ENCODE measurements at regions not wholly inside any gene's neighbourhood (a gene's known extent, or its start where the extent isn't known, plus 50 kb on each side); places are given as distances from the start of the nearest gene placed in this dataset.

DNA sequence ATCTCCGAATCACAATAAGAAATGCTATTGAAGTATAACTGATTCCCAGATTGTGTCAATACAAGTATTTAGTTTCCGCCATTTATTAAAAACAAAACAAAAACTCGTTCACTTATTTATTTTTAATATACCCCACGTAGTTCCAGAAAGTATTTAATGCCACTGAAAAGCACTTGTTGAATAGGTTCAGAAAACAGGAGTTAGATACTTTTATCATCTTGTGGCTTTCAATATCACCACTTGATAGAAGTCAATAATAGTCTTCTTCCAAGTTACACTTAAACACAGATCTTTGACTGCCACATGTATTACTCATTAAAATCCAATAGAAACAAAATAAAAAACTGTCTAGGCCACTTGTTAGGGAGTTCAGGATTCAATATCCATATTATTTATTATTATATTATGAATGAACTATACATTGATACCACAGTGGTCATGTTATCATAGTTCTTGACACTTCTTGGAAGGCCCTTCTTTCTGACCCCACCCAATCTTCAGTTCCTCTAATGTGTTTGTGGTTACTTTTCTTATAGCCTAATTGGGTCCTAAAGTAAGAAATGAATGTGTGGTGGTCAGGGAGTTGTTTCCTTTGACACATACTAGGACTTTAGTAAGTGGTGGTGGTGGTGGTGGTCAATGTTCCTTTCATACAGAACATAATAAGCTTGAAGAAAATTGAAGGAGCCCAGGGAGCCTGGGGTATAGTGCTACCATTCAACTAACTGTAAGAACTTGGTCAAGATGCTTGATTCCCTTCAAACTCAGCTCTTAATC is 221.3 kb upstream of the ITGA4 start:
- Histone ChIP-seq H3K4me3 (no peak overlapping the region), H3K27me3 (replicated peaks; ENCODE audit: insufficient read depth) (no peaks in the 10 kb centered on the region), H3K9me2 (ENCODE audit: insufficient read depth) (no peaks in the 10 kb centered on the region), H3K27ac (no peak overlapping the region), H3K9me3 (ENCODE audit: low read depth) (no peaks in the 10 kb centered on the region), H4K20me1 (ENCODE audit: insufficient read depth) (no peaks in the 10 kb centered on the region), H3K79me2 (ENCODE audit: insufficient read depth) (no peaks in the 10 kb centered on the region), H3K4me1 (ENCODE audit: insufficient read depth) (no peaks in the 10 kb centered on the region), H3K36me3 (ENCODE audit: low read depth) (no peaks in the 10 kb centered on the region), H2AFZ (no peak overlapping the region), H3K9ac (no peak overlapping the region), H3F3A (ENCODE audit: insufficient read depth) (no peaks in the 10 kb centered on the region), H3K4me2 (ENCODE audit: unreplicated experiment) (no peak overlapping the region)
- TF ChIP-seq EZH2 (IDR thresholded peaks at IDR 0.05; ENCODE audit: insufficient read depth, poor library complexity, severe bottlenecking) (no peak), EZH2phosphoT487 (IDR thresholded peaks at IDR 0.05; ENCODE audit: insufficient read depth, low read depth) (no peak)
- in situ Hi-C loops (cut with MboI), result no loop called here
- DNase-seq, result no peak
- WGBS, 2 experiments (ENCODE audit: low coverage in 1 of 2, low lambda C conversion rate in 2 of 2, missing lambda C conversion rate in 2 of 2), result 76 to 77% methylated on average over 4 of the region's 4 CpGs

DNA sequence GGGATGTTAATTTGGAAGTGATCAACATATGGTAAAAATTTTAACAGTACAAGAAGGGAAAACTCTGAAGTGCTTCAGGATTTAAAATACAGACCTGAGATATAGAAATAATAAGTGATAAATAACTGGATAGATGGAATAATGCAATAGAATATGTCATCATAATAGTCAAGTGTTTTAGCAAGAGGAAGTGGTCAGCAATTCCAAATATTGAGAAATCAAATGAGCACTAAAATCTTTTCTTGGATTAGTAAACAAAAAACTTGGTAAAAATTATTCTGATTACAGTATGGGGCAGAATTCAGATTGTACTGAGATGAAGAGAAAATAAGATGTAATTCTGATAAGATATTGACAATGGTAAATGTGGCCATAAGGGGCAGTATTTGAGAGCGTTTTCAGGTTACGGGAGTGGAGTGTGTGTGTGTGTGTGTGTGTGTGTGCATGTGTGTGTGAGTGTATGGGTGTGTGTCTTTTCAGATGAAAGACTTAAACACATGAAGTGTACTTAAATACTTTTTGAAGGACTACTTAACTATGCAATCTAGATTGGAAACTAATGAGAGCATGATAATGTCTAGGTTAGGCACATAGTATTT is 217.9 kb upstream of the ITGA4 start:
- Histone ChIP-seq H2AFZ (no peak overlapping the region), H3F3A (ENCODE audit: insufficient read depth) (no peaks in the 10 kb centered on the region), H3K4me3 (no peak overlapping the region), H4K20me1 (ENCODE audit: insufficient read depth) (no peaks in the 10 kb centered on the region), H3K9ac (no peak overlapping the region), H3K9me2 (ENCODE audit: insufficient read depth) (no peaks in the 10 kb centered on the region), H3K4me1 (ENCODE audit: insufficient read depth) (no peaks in the 10 kb centered on the region), H3K4me2 (ENCODE audit: unreplicated experiment) (no peak overlapping the region), H3K79me2 (ENCODE audit: insufficient read depth) (no peaks in the 10 kb centered on the region), H3K27me3 (replicated peaks; ENCODE audit: insufficient read depth) (no peaks in the 10 kb centered on the region), H3K9me3 (ENCODE audit: low read depth) (no peaks in the 10 kb centered on the region), H3K27ac (no peak overlapping the region), H3K36me3 (ENCODE audit: low read depth) (no peaks in the 10 kb centered on the region)
- TF ChIP-seq EZH2 (IDR thresholded peaks at IDR 0.05; ENCODE audit: insufficient read depth, poor library complexity, severe bottlenecking), result no peak
- no peak for TF ChIP-seq EZH2phosphoT487 (IDR thresholded peaks at IDR 0.05; ENCODE audit: insufficient read depth, low read depth)
- 90 to 95% methylated on average over 2 of the region's 2 CpGs for WGBS, 2 experiments (ENCODE audit: low coverage in 1 of 2, low lambda C conversion rate in 2 of 2, missing lambda C conversion rate in 2 of 2)
- DNase-seq, result no peak
- in situ Hi-C loops (cut with MboI), result no loop called here

DNA sequence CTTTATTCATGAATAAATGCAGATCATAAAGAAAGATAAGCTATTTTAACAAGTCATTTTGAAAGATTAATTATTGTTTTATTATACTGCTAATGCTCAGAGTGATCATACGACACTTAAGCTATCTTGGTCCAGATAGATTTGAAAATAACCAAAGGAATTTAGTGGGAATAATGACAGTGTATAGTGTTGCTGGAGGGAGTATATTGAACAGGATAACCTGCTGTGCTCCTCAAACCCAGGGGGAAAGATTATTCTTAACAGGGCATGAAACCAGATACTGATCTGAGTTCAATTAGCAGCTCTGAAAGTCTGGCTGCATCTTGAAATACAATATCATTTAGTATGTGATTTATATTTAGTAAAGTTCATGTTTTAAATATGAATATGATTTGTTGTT is 216.3 kb upstream of the ITGA4 start:
- no peaks in the 10 kb centered on the region for H3K4me1 ChIP-seq (ENCODE audit: insufficient read depth)
- in situ Hi-C loops (cut with MboI), result no loop called here
- H3K27ac ChIP-seq, result no peak overlapping the region
- no peaks in the 10 kb centered on the region for H3K9me2 ChIP-seq (ENCODE audit: insufficient read depth)
- H3K4me2 ChIP-seq (ENCODE audit: unreplicated experiment), result no peak overlapping the region
- DNase-seq, result no peak
- no peak overlapping the region for H2AFZ ChIP-seq
- no peaks in the 10 kb centered on the region for H3K36me3 ChIP-seq (ENCODE audit: low read depth)
- H4K20me1 ChIP-seq (ENCODE audit: insufficient read depth), result no peaks in the 10 kb centered on the region
- no peaks in the 10 kb centered on the region for H3K27me3 ChIP-seq (replicated peaks; ENCODE audit: insufficient read depth)
- TF ChIP-seq EZH2phosphoT487 (IDR thresholded peaks at IDR 0.05; ENCODE audit: insufficient read depth, low read depth), result no peak
- no peak for TF ChIP-seq EZH2 (IDR thresholded peaks at IDR 0.05; ENCODE audit: insufficient read depth, poor library complexity, severe bottlenecking)
- no peaks in the 10 kb centered on the region for H3K79me2 ChIP-seq (ENCODE audit: insufficient read depth)
- 88 to 94% methylated on average over 1 of the region's 1 CpG for WGBS, 2 experiments (ENCODE audit: low coverage in 1 of 2, low lambda C conversion rate in 2 of 2, missing lambda C conversion rate in 2 of 2)
- H3K9me3 ChIP-seq (ENCODE audit: low read depth), result no peaks in the 10 kb centered on the region
- no peaks in the 10 kb centered on the region for H3F3A ChIP-seq (ENCODE audit: insufficient read depth)
- no peak overlapping the region for H3K4me3 ChIP-seq
- H3K9ac ChIP-seq, result no peak overlapping the region

DNA sequence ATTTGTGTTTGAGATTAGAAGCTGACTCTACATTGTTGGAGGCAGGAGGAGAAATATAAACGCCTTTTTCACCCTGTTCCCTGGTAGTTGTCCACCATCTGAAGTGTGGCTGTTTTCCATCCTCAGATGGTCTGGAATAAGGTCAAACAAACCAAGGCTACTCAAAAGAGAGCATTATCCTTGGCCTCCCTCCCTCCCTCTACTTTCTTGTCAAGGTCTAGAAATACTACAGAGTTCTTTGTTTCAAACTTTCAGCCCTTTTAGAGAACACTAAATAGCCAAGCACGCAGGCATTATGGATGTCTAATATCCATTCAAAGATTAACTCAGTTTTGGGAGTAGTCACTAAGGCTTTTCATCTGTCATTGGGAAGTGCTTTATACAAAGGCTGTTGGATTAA is 215.8 kb upstream of the ITGA4 start:
- no peak overlapping the region for H3K9ac ChIP-seq
- H3K9me3 ChIP-seq (ENCODE audit: low read depth), result no peaks in the 10 kb centered on the region
- no peaks in the 10 kb centered on the region for H3K36me3 ChIP-seq (ENCODE audit: low read depth)
- H3K27me3 ChIP-seq (replicated peaks; ENCODE audit: insufficient read depth), result no peaks in the 10 kb centered on the region
- H3K4me2 ChIP-seq (ENCODE audit: unreplicated experiment), result no peak overlapping the region
- no peak overlapping the region for H3K27ac ChIP-seq
- no peak for DNase-seq
- H3K4me1 ChIP-seq (ENCODE audit: insufficient read depth), result no peaks in the 10 kb centered on the region
- no peaks in the 10 kb centered on the region for H4K20me1 ChIP-seq (ENCODE audit: insufficient read depth)
- H3F3A ChIP-seq (ENCODE audit: insufficient read depth), result no peaks in the 10 kb centered on the region
- no peak overlapping the region for H2AFZ ChIP-seq
- no peaks in the 10 kb centered on the region for H3K9me2 ChIP-seq (ENCODE audit: insufficient read depth)
- 59 to 67% methylated on average over 2 of the region's 2 CpGs for WGBS, 2 experiments (ENCODE audit: low coverage in 1 of 2, low lambda C conversion rate in 2 of 2, missing lambda C conversion rate in 2 of 2)
- TF ChIP-seq EZH2phosphoT487 (IDR thresholded peaks at IDR 0.05; ENCODE audit: insufficient read depth, low read depth) (no peak), EZH2 (IDR thresholded peaks at IDR 0.05; ENCODE audit: insufficient read depth, poor library complexity, severe bottlenecking) (no peak)
- in situ Hi-C loops (cut with MboI), result no loop called here
- no peak overlapping the region for H3K4me3 ChIP-seq
- H3K79me2 ChIP-seq (ENCODE audit: insufficient read depth), result no peaks in the 10 kb centered on the region

Measured in GM23248 (cell line).